Kidney (tissue), 13 donors: ENCODE measurements at regions not wholly inside any gene's neighbourhood (a gene's known extent, or its start where the extent isn't known, plus 50 kb on each side); places are given as distances from the start of the nearest gene placed in this dataset.

Experiments used
- DNase-seq, 5 donors: peaks; one replicate each; pipeline ENCODE4 v3.0.0-alpha.2; 2013 to 2020
- FAIRE-seq: peaks from 2 replicates; lab custom pipeline; 2012; peaks lifted over from hg19 to GRCh38; lab: Jason Lieb, UNC
- H3K27ac ChIP-seq, 2 donors: one replicate each; pipeline ENCODE4 v1.7.0; 2013; ENCODE audit warnings: low read depth in 2 of 2, low read length in 2 of 2, inconsistent platforms in 1 of 2
- H3K27me3 ChIP-seq: one replicate; pipeline ENCODE4 v1.7.1; 2013; ENCODE audit warnings: low read length, inconsistent platforms; ENCODE audit not compliant: control insufficient read depth, insufficient read depth
- H3K36me3 ChIP-seq, 3 donors: one replicate each; pipeline versions ENCODE4 v1.7.0 to v1.7.1; 2013; ENCODE audit warnings: low read length in 3 of 3, control low read depth in 1 of 3, inconsistent platforms in 1 of 3; ENCODE audit not compliant: insufficient read depth in 3 of 3, control insufficient read depth in 2 of 3
- H3K4me1 ChIP-seq, 3 donors: one replicate each; pipeline versions ENCODE4 v1.7.0 to v1.7.1; 2013; ENCODE audit warnings: low read length in 3 of 3, inconsistent platforms in 1 of 3, low read depth in 1 of 3; ENCODE audit not compliant: control insufficient read depth in 2 of 3, insufficient read depth in 2 of 3
- H3K4me3 ChIP-seq, 3 donors: one replicate each; pipeline versions ENCODE4 v1.7.0 to v1.8.1; 2013; ENCODE audit warnings: low read length in 3 of 3, control low read depth in 1 of 3, inconsistent platforms in 1 of 3
- H3K9ac ChIP-seq, 3 donors: one replicate each; pipeline versions ENCODE4 v1.7.0 to v1.7.1; 2013; ENCODE audit warnings: low read length in 3 of 3, control low read depth in 1 of 3, inconsistent platforms in 1 of 3
- H3K9me3 ChIP-seq, 3 donors: one replicate each; pipeline versions ENCODE4 v1.7.0 to v1.7.1; 2013; ENCODE audit warnings: low read length in 3 of 3, control low read depth in 1 of 3, inconsistent platforms in 1 of 3; ENCODE audit not compliant: control insufficient read depth in 2 of 3, insufficient read depth in 1 of 3
- CTCF ChIP-seq: IDR thresholded peaks from 3 replicates; pipeline ENCODE4 v1.5.1; 2012; ENCODE audit warnings: mild to moderate bottlenecking, moderate library complexity, borderline replicate concordance; ENCODE audit not compliant: insufficient read depth; ENCODE audit errors: extremely low read depth
- intact Hi-C: fragments of 100-400 bp; cut with DNase I; formaldehyde crosslinking; loops from one replicate; pipeline ENCODE4 v1.11.1; 2022
- donor health status: control.
- donor health status: control.
- donor health status: control.
- donor health status: control.
- donor health status: control.
- donor health status: DM: yes; HTN: yes; CAD: no.
- donor health status: Normal renal cell carcinoma (clear cell type).

GRCh38 chrX:122246937-122247336 is 937.1 kb upstream of the GRIA3 start:
- no peak for DNase-seq
- Histone ChIP-seq H3K36me3 (no peaks in the 10 kb centered on the region), H3K9me3 (no peaks in the 10 kb centered on the region), H3K27ac (no peak overlapping the region), H3K4me1 (no peaks in the 10 kb centered on the region), H3K4me3 (no peak overlapping the region), H3K27me3 (no peaks in the 10 kb centered on the region), H3K9ac (no peak overlapping the region)
- FAIRE-seq, result no peak
- intact Hi-C loops, result no loop called here
- TF ChIP-seq CTCF, result no peak

- Histone ChIP-seq H3K4me1 (no peaks in the 10 kb centered on the region), H3K27me3 (no peaks in the 10 kb centered on the region), H3K9ac (no peak overlapping the region), H3K9me3 (no peaks in the 10 kb centered on the region), H3K27ac (no peak overlapping the region), H3K36me3 (no peaks in the 10 kb centered on the region), H3K4me3 (no peak overlapping the region)
- no peak for FAIRE-seq
- intact Hi-C loops, result no loop called here
- no peak for TF ChIP-seq CTCF
- no peak for DNase-seq
Observed at GRCh38 chrX:122248681-122249080, 935.4 kb upstream of the GRIA3 start.

GRCh38 chrX:122252454-122252853 is 931.6 kb upstream of the GRIA3 start:
- no peak for TF ChIP-seq CTCF
- Histone ChIP-seq H3K9me3 (no peaks in the 10 kb centered on the region), H3K27me3 (no peaks in the 10 kb centered on the region), H3K4me1 (no peaks in the 10 kb centered on the region), H3K9ac (no peak overlapping the region), H3K4me3 (no peak overlapping the region), H3K27ac (no peak overlapping the region), H3K36me3 (no peaks in the 10 kb centered on the region)
- intact Hi-C loops, result no loop called here
- FAIRE-seq (no peak), DNase-seq (no peak)

GRCh38 chrX:122268353-122268752 is 915.7 kb upstream of the GRIA3 start:
- Histone ChIP-seq H3K27me3 (no peaks in the 10 kb centered on the region), H3K4me1 (no peaks in the 10 kb centered on the region), H3K9me3 (no peaks in the 10 kb centered on the region), H3K4me3 (no peak overlapping the region), H3K9ac (no peak overlapping the region), H3K36me3 (no peaks in the 10 kb centered on the region), H3K27ac (no peak overlapping the region)
- TF ChIP-seq CTCF, result no peak
- intact Hi-C loops, result no loop called here
- FAIRE-seq (no peak), DNase-seq (no peak)
